GM12878 (cell line): ENCODE measurements at regions not wholly inside any gene's neighbourhood (a gene's known extent, or its start where the extent isn't known, plus 50 kb on each side); places are given as distances from the start of the nearest gene placed in this dataset.
"Not testable (repeated sequence)": the region's sequence is repeated elsewhere in the genome, so short reads cannot be mapped to it uniquely, and the experiment has no call there.

Experiments
- ATAC-seq: fragments of 200-7000 bp; cut with Tn5 transposase; 3 replicates; pipeline ENCODE4 v1.9.1; 2020; ENCODE audit warnings: mild to moderate bottlenecking, moderate library complexity
- BruUV-seq: library from RNA; stranded (reverse); fragments of 400-500 nt; replicated peaks from 2 replicates; lab custom pipeline; 2021; lab: Mats Ljungman, UMichigan
- CTCF ChIA-PET: fragments of 300-600 bp; sonication (Branson Sonifier 250); formaldehyde crosslinking; extraction: SDS; loops from one replicate; lab custom pipeline; 2021; ENCODE audit warnings: inconsistent platforms; lab: Yijun Ruan, JAX
- POLR2A ChIA-PET: fragments of 350-600 bp; formaldehyde crosslinking; extraction: SDS; loops from one replicate; lab custom pipeline; 2021; ENCODE audit warnings: inconsistent platforms; lab: Charles Lee
- RAD21 ChIA-PET: fragments of 300-600 bp; sonication (Branson Sonifier 250); formaldehyde crosslinking; loops from one replicate; lab custom pipeline; 2023; ENCODE audit warnings: antibody characterized with exemption; ENCODE audit not compliant: unreplicated experiment; lab: Charles Lee
- SMC1A ChIA-PET: fragments of 300-600 bp; sonication (Branson Sonifier 250); formaldehyde crosslinking; loops from one replicate; lab custom pipeline; 2023; ENCODE audit not compliant: unreplicated experiment, uncharacterized antibody; lab: Charles Lee
- DNase-seq: peaks from one replicate; pipeline ENCODE4 v3.0.0-alpha.2; 2011; ENCODE audit warnings: low read depth, low spot score
- FAIRE-seq: peaks from 3 replicates; lab custom pipeline; 2011; peaks lifted over from hg19 to GRCh38; lab: Jason Lieb, UNC
- H2AFZ ChIP-seq: 2 replicates; pipeline ENCODE4 v1.6.0; 2011; ENCODE audit warnings: low read depth, low read length, control low read depth; ENCODE audit not compliant: control insufficient read depth
- H3K27ac ChIP-seq: 2 replicates; pipeline ENCODE4 v1.5.1; 2011; ENCODE audit warnings: control low read depth; ENCODE audit not compliant: control insufficient read depth, insufficient read depth
- H3K27me3 ChIP-seq, 2 experiments: replicated peaks in 1 of 2; 2 replicates each; pipeline versions ENCODE4 v1.6.0 to v1.6.1; 2011; ENCODE audit warnings: low read length in 1 of 2; ENCODE audit not compliant: control insufficient read depth in 2 of 2, insufficient read depth in 2 of 2
- H3K36me3 ChIP-seq, 2 experiments: 2 replicates each; pipeline ENCODE4 v1.5.1; 2011; ENCODE audit warnings: low read length in 1 of 2; ENCODE audit not compliant: control insufficient read depth in 2 of 2, insufficient read depth in 2 of 2
- H3K4me1 ChIP-seq: 2 replicates; pipeline ENCODE4 v1.6.1; 2011; ENCODE audit warnings: mild to moderate bottlenecking, low read length, moderate library complexity, mixed read lengths; ENCODE audit not compliant: control insufficient read depth, insufficient read depth
- H3K4me2 ChIP-seq: 2 replicates; pipeline ENCODE4 v1.6.0; 2011; ENCODE audit warnings: control low read depth; ENCODE audit not compliant: control insufficient read depth, insufficient read depth
- H3K4me3 ChIP-seq: fragments of 200-600 bp; sonication (generic); 2 replicates; pipeline ENCODE4 v1.5.1; 2016
- H3K79me2 ChIP-seq: 2 replicates; pipeline ENCODE4 v1.6.0; 2011; ENCODE audit warnings: low read length; ENCODE audit not compliant: control insufficient read depth, insufficient read depth
- H3K9ac ChIP-seq: 2 replicates; pipeline ENCODE4 v1.8.0; 2011; ENCODE audit warnings: low read length, control low read depth, mixed read lengths; ENCODE audit not compliant: control insufficient read depth, insufficient read depth
- H3K9me3 ChIP-seq: replicated peaks from 3 replicates; pipeline ENCODE4 v1.5.1; 2011; ENCODE audit warnings: mild to moderate bottlenecking, low read length; ENCODE audit not compliant: control insufficient read depth, insufficient read depth
- H4K20me1 ChIP-seq: 2 replicates; pipeline ENCODE4 v1.6.0; 2011; ENCODE audit not compliant: control insufficient read depth, insufficient read depth
- BRCA1 ChIP-seq: IDR thresholded peaks from 2 replicates; pipeline ENCODE4 v1.6.1; 2011; ENCODE audit warnings: low read depth, low read length, improper control_type of control experiment
- E2F8 ChIP-seq: fragments of 450-650 bp; IDR thresholded peaks from 2 replicates; pipeline ENCODE4 v1.6.1; 2018; ENCODE audit warnings: mild to moderate bottlenecking, low read depth, moderate library complexity; ENCODE audit not compliant: partially characterized antibody
- HCFC1 ChIP-seq: fragments of 150-350 bp; IDR thresholded peaks from 2 replicates; pipeline ENCODE4 v1.6.1; 2014; ENCODE audit warnings: low read length
- HDAC6 ChIP-seq: fragments of 200-600 bp; sonication (generic); IDR thresholded peaks from one replicate; pipeline ENCODE4 v1.8.0; 2017; ENCODE audit warnings: antibody characterized with exemption; ENCODE audit not compliant: unreplicated experiment
- IRF3 ChIP-seq: fragments of 450-650 bp; IDR thresholded peaks from 2 replicates; pipeline ENCODE4 v1.6.1; 2014; ENCODE audit warnings: mild to moderate bottlenecking
- KAT2A ChIP-seq: conservative IDR thresholded peaks from 2 replicates; pipeline ENCODE4 v1.6.1; 2011; ENCODE audit warnings: low read depth, low read length; ENCODE audit not compliant: control insufficient read depth
- RFX5 ChIP-seq: IDR thresholded peaks from 2 replicates; pipeline ENCODE4 v1.6.1; 2011; ENCODE audit warnings: low read depth, low read length, improper control_type of control experiment
- ZNF207 ChIP-seq: fragments of 450-650 bp; IDR thresholded peaks from 2 replicates; pipeline ENCODE4 v1.6.1; 2014; ENCODE audit warnings: antibody characterized with exemption, mild to moderate bottlenecking, borderline replicate concordance
- WGBS: methylation state at CpG from one replicate; pipeline ENCODE4 v1.1.6; 2016; ENCODE audit warnings: low lambda C conversion rate; ENCODE audit not compliant: insufficient replicate concordance, insufficient coverage; ENCODE audit errors: missing lambda C conversion rate; 5-methylcytosine and 5-hydroxymethylcytosine counted together
- in situ Hi-C: fragments of 300-500 bp; cut with MboI; formaldehyde crosslinking; loops from 9 replicates; pipeline ENCODE4 v1.14.3; 2018; ENCODE audit warnings: mixed read lengths
- intact Hi-C: fragments of 100-400 bp; cut with micrococcal nuclease; formaldehyde crosslinking; loops from one replicate; pipeline ENCODE4 v1.14.2; 2022; ENCODE audit not compliant: unreplicated experiment

GRCh38 chr18:47370052-47370451 is 118.6 kb upstream of the SKOR2 start:
- Histone ChIP-seq H3K4me1 (no peaks in the 10 kb centered on the region), H3K36me3 (no peaks in the 10 kb centered on the region), H3K9ac (no peak overlapping the region)
- RAD21 ChIA-PET, result no interaction called here
- POLR2A ChIA-PET, result no interaction called here
- no peak for TF ChIP-seq HCFC1
- no peak for TF ChIP-seq IRF3
- TF ChIP-seq E2F8, result no peak
- TF ChIP-seq ZNF207, result no peak
- no peak for TF ChIP-seq KAT2A
- no peak for TF ChIP-seq HDAC6
- no peak for TF ChIP-seq RFX5
- no peak for TF ChIP-seq BRCA1
- TF ChIP-seq, all 136 proteins: peak for 0
- ChIA-PET CTCF (no interaction called here), SMC1A (no interaction called here)
- ATAC-seq, result no peak
- H3K4me2 ChIP-seq, result no peak overlapping the region
- H3K27me3 ChIP-seq, result no peaks in the 10 kb centered on the region; a peak in 1 of 4 replicates
- no TSS peak for BruUV-seq
- H3K4me3 ChIP-seq, result no peak overlapping the region
- WGBS, result 7% methylated on average over 2 of the region's 2 CpGs
- FAIRE-seq, result no peak
- no peak for DNase-seq
- in situ Hi-C loops, result no loop called here
- no peak overlapping the region for H3K27ac ChIP-seq
- no peak overlapping the region for H2AFZ ChIP-seq
- intact Hi-C loops, result no loop called here
- no peaks in the 10 kb centered on the region for H3K79me2 ChIP-seq
- H4K20me1 ChIP-seq, result no peaks in the 10 kb centered on the region
- H3K9me3 ChIP-seq, result no peaks in the 10 kb centered on the region

GRCh38 chr18:47354061-47354460 is 102.6 kb upstream of the SKOR2 start:
- CTCF ChIA-PET, DNase-seq, H3K27ac ChIP-seq, H3K4me3 ChIP-seq, H3K36me3 ChIP-seq, BruUV-seq, FAIRE-seq, RAD21 ChIA-PET, H3K9ac ChIP-seq, SMC1A ChIA-PET, POLR2A ChIA-PET, in situ Hi-C loops, intact Hi-C loops, H3K79me2 ChIP-seq, ATAC-seq, H2AFZ ChIP-seq, H3K27me3 ChIP-seq, H3K9me3 ChIP-seq, H4K20me1 ChIP-seq, H3K4me2 ChIP-seq, H3K4me1 ChIP-seq: not testable (repeated sequence)
- 58% methylated on average over 6 of the region's 15 CpGs for whole genome bisulfite sequencing
